GM18951 (cell line): ENCODE measurements at regions not wholly inside any gene's neighbourhood (a gene's known extent, or its start where the extent isn't known, plus 50 kb on each side); places are given as distances from the start of the nearest gene placed in this dataset.
"Not testable (repeated sequence)": the region's sequence is repeated elsewhere in the genome, so short reads cannot be mapped to it uniquely, and the experiment has no call there.

ENCODE experiments used
- POLR2A ChIP-seq: IDR thresholded peaks from 4 replicates; pipeline ENCODE4 v1.6.1; 2011; ENCODE audit warnings: mild to moderate bottlenecking; ENCODE audit not compliant: insufficient read length, insufficient read depth; ENCODE audit errors: extremely low read depth
- in situ Hi-C: fragments of 300-500 bp; cut with MboI; formaldehyde crosslinking; loops from one replicate; pipeline ENCODE4 v1.12.0; 2022; ENCODE audit warnings: low sequenced_read_pairs, mixed read lengths, inconsistent platforms; ENCODE audit not compliant: unreplicated experiment

- in situ Hi-C loops = no loop called here
- no peak for TF ChIP-seq POLR2A
Observed at GRCh38 chr1:181318858-181319235, 164.5 kb upstream of the CACNA1E start.

GRCh38 chr1:181319907-181320306 lies 163.4 kb upstream of the CACNA1E start:
- in situ Hi-C loops = no loop called here
- TF ChIP-seq POLR2A = no peak

DNA sequence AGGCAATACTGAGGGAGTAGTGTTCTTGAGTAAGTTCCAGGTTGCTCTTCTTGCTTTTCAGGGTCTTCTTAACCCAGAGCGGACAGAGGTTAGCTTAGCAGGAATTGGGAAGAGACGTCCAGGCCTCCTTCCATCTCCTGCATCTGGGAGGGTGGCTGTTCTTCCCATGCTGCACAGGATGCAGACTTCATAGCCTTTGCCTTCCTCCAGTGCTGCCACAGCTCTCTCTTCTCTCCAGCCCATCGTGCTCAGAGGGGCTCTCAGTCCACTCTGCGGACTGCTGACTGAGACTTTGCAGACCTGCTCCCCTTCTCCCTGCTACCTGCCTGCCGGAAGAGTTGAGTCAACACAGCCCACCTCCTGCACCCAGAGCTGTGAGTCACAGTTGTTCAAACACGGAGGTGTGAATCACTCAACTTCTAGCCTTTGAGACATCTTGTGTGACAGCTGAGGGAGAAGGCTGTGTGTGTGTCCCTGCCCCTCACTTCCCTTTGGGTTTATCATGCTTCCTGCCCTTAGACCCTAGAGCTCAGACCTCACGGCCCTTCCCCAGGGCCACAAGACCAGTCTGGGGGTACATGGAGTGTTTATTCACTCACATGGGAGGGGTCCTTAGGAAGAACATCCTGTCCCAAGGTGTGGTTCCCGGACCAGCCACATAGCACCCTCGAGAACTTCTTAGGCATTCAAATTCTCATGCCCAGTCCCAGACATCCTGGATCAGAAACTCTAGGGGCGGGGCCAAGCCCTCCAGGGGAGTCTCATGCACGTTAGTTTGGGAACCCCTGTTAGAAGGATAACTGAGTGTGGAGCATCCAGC lies 158.3 kb upstream of the CACNA1E start:
- no peak for TF ChIP-seq POLR2A
- in situ Hi-C loops = no loop called here

- in situ Hi-C loops = not testable (repeated sequence)
Observed at GRCh38 chr1:181325765-181326164, 157.6 kb upstream of the CACNA1E start.

GRCh38 chr1:181326348-181326747 lies 157.0 kb upstream of the CACNA1E start:
- TF ChIP-seq POLR2A = no peak
- in situ Hi-C loops = no loop called here

GRCh38 chr1:181327796-181328195 lies 155.5 kb upstream of the CACNA1E start:
- no peak for TF ChIP-seq POLR2A
- in situ Hi-C loops = no loop called here

- no peak for TF ChIP-seq POLR2A
- in situ Hi-C loops = no loop called here
Observed at GRCh38 chr1:181334724-181335123, 148.6 kb upstream of the CACNA1E start.

DNA sequence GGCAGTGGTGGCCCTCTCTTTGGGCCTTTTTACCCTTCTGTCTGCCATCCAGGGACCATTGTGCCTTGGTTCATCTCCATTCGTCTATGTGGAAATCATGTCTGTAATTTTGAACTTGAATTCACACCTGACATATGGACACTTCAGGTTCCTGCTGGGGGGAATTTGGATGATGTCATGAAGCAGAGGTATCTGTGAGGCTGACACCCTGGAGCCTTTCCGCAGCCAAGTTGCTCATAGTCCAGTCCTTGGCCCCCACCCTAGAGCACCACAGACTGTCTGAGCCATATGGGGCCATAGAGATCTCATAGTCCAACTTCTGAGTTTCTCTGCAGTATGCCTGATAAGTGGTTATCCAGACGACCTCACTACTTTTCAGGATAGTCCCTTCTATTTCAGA lies 147.7 kb upstream of the CACNA1E start:
- no peak for TF ChIP-seq POLR2A
- in situ Hi-C loops = no loop called here

GRCh38 chr1:181341026-181341632 lies 142.2 kb upstream of the CACNA1E start:
- no peak for TF ChIP-seq POLR2A
- in situ Hi-C loops = no loop called here

GRCh38 chr1:181344091-181344490 lies 139.2 kb upstream of the CACNA1E start:
- TF ChIP-seq POLR2A = no peak
- in situ Hi-C loops = no loop called here

DNA sequence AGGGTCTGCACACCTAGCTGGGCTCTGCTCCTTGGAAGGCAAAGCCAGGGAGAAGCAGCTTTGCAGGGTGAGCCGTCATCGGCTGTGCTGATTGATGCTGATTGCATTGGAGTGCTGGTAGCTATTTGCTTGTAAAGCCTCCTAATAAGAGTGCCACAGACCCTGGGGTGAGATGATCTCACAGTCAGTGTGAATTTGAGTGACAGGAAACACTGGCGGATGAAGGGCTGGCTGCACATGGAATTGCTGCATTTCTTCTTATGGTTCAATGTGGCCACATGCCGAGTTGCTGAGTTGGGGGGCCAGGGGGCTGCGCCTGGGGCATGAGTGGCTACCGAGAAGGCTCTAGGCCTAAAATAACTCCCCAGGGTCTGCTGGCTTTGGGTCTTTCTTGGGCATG lies 138.2 kb upstream of the CACNA1E start:
- in situ Hi-C loops = no loop called here
- no peak for TF ChIP-seq POLR2A

DNA sequence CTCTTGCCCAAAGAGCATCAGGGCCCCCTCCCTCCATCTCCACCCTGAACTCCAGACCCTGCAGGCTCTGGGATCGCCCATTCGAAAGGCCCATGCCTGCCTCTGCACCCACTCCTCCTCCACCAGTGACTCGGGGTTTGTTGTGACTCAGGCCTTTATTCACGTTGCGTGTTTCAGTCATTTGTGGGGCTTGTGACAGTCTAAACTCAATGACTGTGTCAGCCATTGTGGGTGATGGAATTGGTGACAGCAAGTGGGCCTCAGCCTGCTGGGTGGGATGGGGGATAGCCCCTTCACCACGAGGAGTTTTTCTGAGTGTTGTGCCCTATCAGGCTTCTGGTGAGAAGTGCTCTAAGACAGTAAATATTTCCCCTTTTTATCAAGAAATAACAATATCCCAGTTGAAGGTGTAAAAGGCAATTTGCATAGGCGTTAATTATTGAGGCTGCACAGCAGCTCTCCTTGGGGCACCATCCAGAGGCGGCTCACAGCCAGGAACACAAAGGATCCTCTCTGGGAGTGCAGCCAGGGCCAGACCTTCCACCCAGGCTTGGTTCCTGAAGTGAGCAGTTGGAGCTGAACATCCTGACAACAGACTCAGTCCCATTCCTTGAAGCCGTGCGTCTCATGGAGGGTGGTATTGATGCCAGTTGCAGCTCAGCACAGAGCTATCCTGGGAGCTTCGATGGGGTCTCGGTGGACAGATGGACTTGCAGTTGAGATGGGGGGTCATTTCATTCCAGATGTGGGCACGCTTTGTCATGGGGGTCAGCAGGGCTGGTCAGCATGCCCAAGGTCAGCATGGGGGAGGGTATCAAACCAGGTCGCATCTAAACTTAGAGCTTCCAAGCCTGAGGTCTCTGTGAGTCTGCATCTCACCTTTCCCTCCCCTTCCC lies 135.6 kb upstream of the CACNA1E start:
- in situ Hi-C loops = no loop called here
- no peak for TF ChIP-seq POLR2A

DNA sequence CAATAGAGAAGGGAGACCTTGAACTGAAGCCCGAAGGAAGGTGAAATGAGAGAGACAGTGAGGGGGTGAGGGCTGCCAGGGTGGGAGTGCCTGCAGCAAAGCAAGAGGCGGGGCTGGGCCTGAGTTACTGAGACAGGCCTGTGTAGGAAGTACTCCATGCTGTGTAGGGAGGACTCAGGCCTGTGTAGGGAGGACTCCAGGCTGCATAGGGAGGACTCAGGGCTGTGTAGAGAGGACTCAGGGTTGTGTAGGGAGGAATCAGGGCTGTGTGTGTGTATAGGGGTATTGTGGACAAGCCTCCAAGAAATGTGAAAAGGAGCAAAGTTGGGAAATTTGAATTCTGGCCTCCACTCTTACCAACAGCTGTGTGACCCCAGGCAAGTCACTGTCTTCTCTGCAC lies 133.8 kb upstream of the CACNA1E start:
- no peak for TF ChIP-seq POLR2A
- in situ Hi-C loops = no loop called here

- in situ Hi-C loops = no loop called here
- no peak for TF ChIP-seq POLR2A
Observed at GRCh38 chr1:181350131-181350530, 133.2 kb upstream of the CACNA1E start.

DNA sequence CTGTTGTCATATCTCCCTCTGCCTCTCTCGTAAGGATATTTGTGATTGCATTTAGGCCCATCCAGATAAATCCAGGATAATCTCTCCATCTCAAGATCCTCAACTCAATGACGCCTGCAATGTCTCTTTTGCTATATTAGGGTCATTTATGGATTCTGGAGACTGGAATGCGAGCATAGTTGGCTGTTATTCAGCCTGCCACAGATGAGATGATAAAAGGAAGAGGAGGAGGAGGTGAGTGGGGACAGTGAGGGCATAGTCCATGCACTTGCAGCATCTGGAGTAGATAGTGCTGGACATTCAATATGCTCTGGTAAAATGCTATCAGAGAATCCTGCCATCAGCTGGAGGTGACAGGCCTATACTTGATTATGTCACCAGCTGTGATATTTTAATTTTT lies 131.6 kb upstream of the CACNA1E start:
- no peak for TF ChIP-seq POLR2A
- in situ Hi-C loops = no loop called here
